HG02973 (cell line): ENCODE measurements at regions not wholly inside any gene's neighbourhood (a gene's known extent, or its start where the extent isn't known, plus 50 kb on each side); places are given as distances from the start of the nearest gene placed in this dataset.

Experiments used
- ATAC-seq: cut with Tn5 transposase; IDR thresholded peaks from one replicate; pipeline ENCODE4 v1.9.1; 2021; ENCODE audit warnings: moderate library complexity; ENCODE audit not compliant: unreplicated experiment

GRCh38 chr16:59320657-59321056 lies 586.5 kb upstream of the GOT2 start:
- ATAC-seq, result no peak

- no peak for ATAC-seq
These were observed 585.8 kb upstream of the GOT2 start for GRCh38 chr16:59319871-59320270.

GRCh38 chr16:59305850-59306249 lies 571.7 kb upstream of the GOT2 start:
- no peak for ATAC-seq

- no peak for ATAC-seq
These were observed 562.8 kb upstream of the GOT2 start for GRCh38 chr16:59296888-59297287.

GRCh38 chr16:59295993-59296736 lies 562.0 kb upstream of the GOT2 start:
- ATAC-seq, result no peak

- ATAC-seq, result no peak
These were observed 561.4 kb upstream of the GOT2 start for GRCh38 chr16:59295474-59295873.

GRCh38 chr16:59290718-59291117 lies 556.6 kb upstream of the GOT2 start:
- no peak for ATAC-seq

GRCh38 chr16:59289151-59289550 lies 555.0 kb upstream of the GOT2 start:
- no peak for ATAC-seq

GRCh38 chr16:59274141-59274540 lies 540.0 kb upstream of the GOT2 start:
- no peak for ATAC-seq

GRCh38 chr16:59263955-59264354 lies 529.8 kb upstream of the GOT2 start:
- no peak for ATAC-seq

- ATAC-seq, result no peak
These were observed 526.8 kb upstream of the GOT2 start for GRCh38 chr16:59260892-59261291.

- ATAC-seq, result no peak
These were observed 525.8 kb upstream of the GOT2 start for GRCh38 chr16:59259950-59260319.

- ATAC-seq, result no peak
These were observed 525.2 kb upstream of the GOT2 start for GRCh38 chr16:59259074-59259949.

- ATAC-seq, result no peak
These were observed 518.2 kb upstream of the GOT2 start for GRCh38 chr16:59252317-59252716.

- ATAC-seq, result no peak
These were observed 514.9 kb upstream of the GOT2 start for GRCh38 chr16:59249011-59249410.

GRCh38 chr16:59242556-59242955 lies 508.4 kb upstream of the GOT2 start:
- ATAC-seq, result no peak

- ATAC-seq, result no peak
These were observed 504.1 kb upstream of the GOT2 start for GRCh38 chr16:59238246-59238645.

- no peak for ATAC-seq
These were observed 502.8 kb upstream of the GOT2 start for GRCh38 chr16:59236804-59237458.

- ATAC-seq, result no peak
These were observed 490.3 kb upstream of the GOT2 start for GRCh38 chr16:59224401-59224800.

GRCh38 chr16:59220011-59220410 lies 485.9 kb upstream of the GOT2 start:
- no peak for ATAC-seq

GRCh38 chr16:59216291-59216690 lies 482.2 kb upstream of the GOT2 start:
- ATAC-seq, result no peak

- no peak for ATAC-seq
These were observed 480.3 kb upstream of the GOT2 start for GRCh38 chr16:59214455-59214854.
